Neutrophil (primary cell): ENCODE measurements at regions not wholly inside any gene's neighbourhood (a gene's known extent, or its start where the extent isn't known, plus 50 kb on each side); places are given as distances from the start of the nearest gene placed in this dataset.

Experiments used
- H3K27ac ChIP-seq: fragments of 200-600 bp; sonication (generic); 2 replicates; pipeline ENCODE4 v1.5.1; 2016; ENCODE audit warnings: mild to moderate bottlenecking, moderate library complexity
- H3K27me3 ChIP-seq: fragments of 200-600 bp; sonication (generic); 2 replicates; pipeline ENCODE4 v1.6.0; 2016; ENCODE audit warnings: mild to moderate bottlenecking
- H3K36me3 ChIP-seq: fragments of 200-600 bp; sonication (generic); 2 replicates; pipeline ENCODE4 v1.5.1; 2017
- H3K4me1 ChIP-seq, 2 experiments: fragments of 200-600 bp in 1 of 2; sonication (generic) in 1 of 2; 1 replicate in 1 of 2; 2 replicates in 1 of 2; pipeline versions ENCODE4 v1.5.1 to v1.6.1; 2013 to 2016; ENCODE audit warnings: low read depth in 1 of 2, low read length in 1 of 2, mild to moderate bottlenecking in 1 of 2, moderate library complexity in 1 of 2; ENCODE audit not compliant: control insufficient read depth in 1 of 2, insufficient read depth in 1 of 2
- H3K4me3 ChIP-seq, 2 experiments: fragments of 200-600 bp in 1 of 2; sonication (generic) in 1 of 2; 1 replicate in 1 of 2; 2 replicates in 1 of 2; pipeline ENCODE4 v1.5.1; 2013 to 2016; ENCODE audit warnings: low read depth in 1 of 2, low read length in 1 of 2, mild to moderate bottlenecking in 1 of 2, moderate library complexity in 1 of 2
- H3K9me3 ChIP-seq: fragments of 200-600 bp; sonication (generic); 2 replicates; pipeline ENCODE4 v1.5.1; 2016
- CTCF ChIP-seq: fragments of 200-600 bp; sonication (generic); IDR thresholded peaks from 2 replicates; pipeline ENCODE4 v1.5.1; 2016; ENCODE audit warnings: antibody characterized with exemption

- no peak for TF ChIP-seq CTCF
- H3K36me3 ChIP-seq, result no peaks in the 10 kb centered on the region
- H3K27ac ChIP-seq, result no peak overlapping the region
- H3K4me1 ChIP-seq, result no peaks in the 10 kb centered on the region
- H3K9me3 ChIP-seq, result no peaks in the 10 kb centered on the region
- H3K27me3 ChIP-seq, result no peaks in the 10 kb centered on the region
- no peak overlapping the region for H3K4me3 ChIP-seq
Observed at GRCh38 chr4:131366714-131367113, 1782.4 kb upstream of the PCDH10 start.

- no peak for TF ChIP-seq CTCF
- Histone ChIP-seq H3K4me3 (no peak overlapping the region), H3K36me3 (no peaks in the 10 kb centered on the region), H3K4me1 (no peaks in the 10 kb centered on the region), H3K27me3 (no peaks in the 10 kb centered on the region), H3K9me3 (no peaks in the 10 kb centered on the region), H3K27ac (no peak overlapping the region)
Observed at GRCh38 chr4:131367441-131367840, 1781.7 kb upstream of the PCDH10 start.

GRCh38 chr4:131370846-131371245 is 1778.2 kb upstream of the PCDH10 start:
- Histone ChIP-seq H3K27ac (no peak overlapping the region), H3K4me1 (no peaks in the 10 kb centered on the region), H3K36me3 (no peaks in the 10 kb centered on the region), H3K27me3 (no peaks in the 10 kb centered on the region), H3K4me3 (no peak overlapping the region), H3K9me3 (no peaks in the 10 kb centered on the region)
- TF ChIP-seq CTCF, result no peak

- Histone ChIP-seq H3K4me3 (no peak overlapping the region), H3K27me3 (no peaks in the 10 kb centered on the region), H3K4me1 (no peaks in the 10 kb centered on the region), H3K36me3 (no peaks in the 10 kb centered on the region), H3K9me3 (no peaks in the 10 kb centered on the region), H3K27ac (no peak overlapping the region)
- TF ChIP-seq CTCF, result no peak
Observed at GRCh38 chr4:131381055-131381454, 1768.0 kb upstream of the PCDH10 start.

GRCh38 chr4:131382839-131383238 is 1766.3 kb upstream of the PCDH10 start:
- H3K36me3 ChIP-seq, result no peaks in the 10 kb centered on the region
- H3K4me1 ChIP-seq, result no peaks in the 10 kb centered on the region
- H3K27ac ChIP-seq, result no peak overlapping the region
- no peak for TF ChIP-seq CTCF
- no peak overlapping the region for H3K4me3 ChIP-seq
- no peaks in the 10 kb centered on the region for H3K27me3 ChIP-seq
- H3K9me3 ChIP-seq, result no peaks in the 10 kb centered on the region

- TF ChIP-seq CTCF, result no peak
- Histone ChIP-seq H3K36me3 (no peaks in the 10 kb centered on the region), H3K27me3 (no peaks in the 10 kb centered on the region), H3K4me3 (no peak overlapping the region), H3K27ac (no peak overlapping the region), H3K4me1 (no peaks in the 10 kb centered on the region), H3K9me3 (no peaks in the 10 kb centered on the region)
Observed at GRCh38 chr4:131388277-131388676, 1760.8 kb upstream of the PCDH10 start.
